Kidney capillary endothelial cell (primary cell): ENCODE measurements at regions not wholly inside any gene's neighbourhood (a gene's known extent, or its start where the extent isn't known, plus 50 kb on each side); places are given as distances from the start of the nearest gene placed in this dataset.
"Not testable (repeated sequence)": the region's sequence is repeated elsewhere in the genome, so short reads cannot be mapped to it uniquely, and the experiment has no call there.

Source experiments
- DNase-seq: peaks from one replicate; pipeline ENCODE4 v3.0.0-alpha.2; 2018; ENCODE audit warnings: low spot score

DNA sequence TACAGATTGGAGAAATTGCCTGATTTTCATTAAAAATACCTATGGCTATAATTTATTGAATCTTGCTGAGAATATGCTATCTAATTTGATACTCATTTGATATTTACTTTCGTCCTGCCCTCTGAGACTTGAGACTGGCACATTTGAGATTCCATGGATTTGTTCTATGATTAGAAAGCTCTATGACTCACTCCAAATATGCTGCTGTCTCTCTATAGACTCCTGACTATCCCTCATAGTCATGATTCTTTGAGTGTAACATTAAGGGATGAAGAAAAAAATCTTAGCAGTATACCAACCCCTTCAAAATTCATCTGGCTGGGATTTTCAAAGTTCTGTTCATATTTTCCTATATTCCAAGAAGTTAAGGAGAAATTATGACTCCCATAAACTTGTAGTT is 191.9 kb downstream of the LRIG3 start:
- DNase-seq: no peak

DNA sequence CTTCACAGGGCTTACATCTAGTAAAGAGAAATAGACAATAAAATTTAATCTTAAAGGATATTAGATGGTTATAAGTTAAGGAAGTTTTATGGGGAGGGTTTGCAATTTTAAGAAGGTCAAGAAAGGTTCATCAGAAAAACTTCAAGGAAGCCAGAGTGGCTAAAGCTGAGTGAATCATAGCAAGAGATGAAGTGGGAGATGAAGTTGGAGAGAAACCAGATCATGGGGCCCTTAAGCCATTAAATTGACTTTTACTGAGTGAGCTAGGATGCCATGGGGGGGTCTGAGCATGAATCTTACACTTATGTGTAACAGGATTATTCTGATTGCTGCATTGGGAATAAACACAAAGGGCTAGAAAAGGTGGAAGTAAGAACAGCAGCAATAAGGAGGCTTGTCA is 189.2 kb downstream of the LRIG3 start:
- DNase-seq: no peak

DNA sequence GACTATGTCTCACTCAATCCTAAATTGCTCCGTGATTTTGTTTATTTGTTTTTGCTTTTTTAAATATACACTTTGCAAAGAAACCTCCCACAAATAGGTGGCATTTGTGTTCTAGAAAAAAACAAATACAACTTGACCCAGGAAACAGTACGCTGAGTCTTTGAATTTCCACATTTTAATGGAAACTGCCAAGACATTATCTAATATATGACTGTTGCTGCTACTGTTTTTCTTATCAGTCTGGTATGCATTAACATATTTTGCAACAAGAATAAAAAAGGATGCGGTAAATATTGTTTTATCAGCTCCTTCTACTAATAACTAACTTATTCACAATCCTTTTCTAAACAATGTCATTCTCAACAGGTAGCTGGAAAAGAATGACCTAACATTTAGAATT is 187.4 kb downstream of the LRIG3 start:
- no peak for DNase-seq

DNA sequence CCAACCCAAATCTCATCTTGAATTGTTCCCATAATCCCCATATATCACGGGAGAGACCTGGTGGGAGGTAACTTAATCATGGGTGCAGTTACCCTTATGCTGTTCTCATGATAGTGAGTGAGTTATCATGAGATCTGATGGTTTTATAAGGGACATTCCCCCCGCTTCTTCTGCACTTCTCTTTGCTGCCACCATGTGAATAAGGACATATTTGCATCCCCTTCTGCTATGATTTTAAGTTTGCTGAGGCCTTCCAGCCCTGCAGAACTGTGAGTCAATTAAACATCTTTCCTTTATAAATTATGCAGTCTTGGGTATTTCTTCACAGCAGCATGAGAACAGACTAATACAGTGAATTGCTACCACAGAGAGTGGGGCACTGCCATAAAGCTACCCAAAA is 179.1 kb downstream of the LRIG3 start:
- no peak for DNase-seq

DNA sequence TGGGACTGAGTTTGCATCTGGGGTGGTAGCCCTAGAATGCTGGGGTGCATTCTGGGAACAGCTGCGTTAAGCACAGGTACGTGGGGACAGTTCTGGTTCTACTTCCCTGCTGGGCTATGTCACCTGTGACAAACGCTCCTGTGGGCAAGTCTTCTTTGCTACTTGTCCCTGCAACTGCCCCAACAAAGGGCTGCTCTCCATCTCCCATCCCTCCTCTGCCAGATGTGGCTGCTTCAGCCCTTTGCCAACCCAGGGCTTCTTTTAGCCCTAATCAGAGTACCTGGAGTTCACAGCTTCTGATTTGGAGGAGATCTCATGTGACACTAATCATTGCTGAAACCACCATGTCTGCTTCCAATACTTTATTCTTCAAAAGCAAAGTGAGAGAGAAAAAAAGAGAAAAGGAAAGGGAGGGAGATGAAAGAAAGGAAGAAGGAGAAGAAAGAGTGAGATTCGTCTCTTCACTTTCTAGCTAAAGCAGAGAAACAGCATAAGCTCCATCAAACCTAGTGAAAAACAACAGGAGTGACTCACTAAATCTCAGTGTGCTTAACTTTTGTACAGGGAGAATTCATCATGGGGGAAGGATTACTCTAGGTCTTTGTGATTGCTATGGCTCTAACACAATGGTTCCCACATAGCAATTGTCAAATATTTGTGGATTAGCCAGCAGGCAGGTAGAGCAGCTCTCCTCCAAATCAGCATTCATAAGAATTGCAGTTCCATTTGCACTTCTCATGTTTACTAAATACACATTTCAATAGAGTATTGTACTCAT is 174.8 kb downstream of the LRIG3 start:
- no peak for DNase-seq

DNA sequence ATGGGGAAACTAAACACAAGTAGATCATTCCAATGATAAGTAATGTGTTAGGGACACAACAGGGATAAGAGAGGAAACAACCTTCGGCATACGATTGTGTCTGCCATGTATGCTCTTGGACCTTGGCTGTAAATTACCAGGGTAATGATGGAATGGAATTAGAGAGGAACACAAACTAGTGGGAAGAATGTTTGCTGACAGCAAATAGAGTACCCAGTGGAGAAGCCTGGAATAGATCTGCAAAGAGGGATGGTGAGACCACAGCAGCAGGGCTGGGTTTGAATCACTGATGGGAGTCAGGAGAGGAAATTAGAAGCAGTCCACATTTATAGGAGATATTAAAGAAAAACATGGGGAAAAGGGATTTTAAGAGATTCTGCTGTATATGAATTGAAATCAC is 172.8 kb downstream of the LRIG3 start:
- DNase-seq: no peak

DNA sequence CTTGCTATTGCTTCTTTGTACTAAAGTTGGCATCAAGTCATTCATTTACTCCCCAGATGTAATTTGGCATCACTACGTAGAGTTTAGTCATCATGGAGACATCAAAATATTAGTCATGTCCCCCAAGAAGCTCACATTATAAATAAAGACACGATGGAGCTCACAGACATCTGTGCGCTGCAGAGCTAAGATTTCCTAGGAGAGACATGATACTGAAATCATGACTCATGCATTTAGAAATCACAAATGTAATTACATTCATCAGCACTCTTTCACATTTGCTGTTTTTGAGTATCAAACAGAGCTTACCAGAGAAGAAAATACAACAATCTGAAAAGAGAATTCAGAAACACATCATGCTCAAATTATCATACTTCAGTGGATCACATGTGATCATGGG is 169.8 kb downstream of the LRIG3 start:
- DNase-seq: peak; percentile 24

DNA sequence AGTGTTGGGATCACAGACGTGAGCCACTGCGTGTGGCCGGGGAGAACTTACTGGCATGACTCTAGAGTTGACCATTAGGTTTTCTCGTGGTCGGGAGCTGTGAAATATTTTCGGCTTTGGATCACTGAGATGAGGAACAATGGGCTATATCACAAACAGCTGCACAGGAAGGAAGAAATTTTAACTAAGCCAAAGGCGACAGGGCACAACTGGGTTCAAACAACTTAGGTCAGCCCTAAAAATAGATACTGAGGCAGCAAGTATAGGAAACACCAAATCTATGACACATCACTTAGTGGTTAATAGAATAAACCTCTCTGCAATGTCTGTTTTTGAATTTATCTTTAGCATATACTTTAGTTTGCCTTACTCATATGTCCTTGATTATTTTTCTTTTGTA is 162.9 kb downstream of the LRIG3 start:
- DNase-seq: peak; percentile 87

DNA sequence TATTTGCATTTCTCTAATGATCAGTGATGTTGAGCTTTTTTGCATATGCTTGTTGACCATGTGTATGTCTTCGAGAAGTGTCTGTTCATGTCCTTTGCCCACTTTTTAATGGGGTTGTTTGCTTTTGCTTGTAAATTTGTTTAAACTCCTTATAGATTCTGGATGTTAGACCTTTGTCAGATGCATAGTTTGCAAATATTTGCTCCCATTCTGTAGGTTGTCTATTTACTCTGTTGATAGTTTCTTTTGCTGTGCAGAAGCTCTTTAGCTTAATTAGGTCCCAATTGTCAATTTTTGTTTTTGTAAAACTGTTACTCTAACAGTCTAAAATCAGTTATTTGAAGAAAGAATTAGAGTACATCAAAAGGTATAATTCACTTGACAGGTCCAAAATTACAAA is 160.6 kb downstream of the LRIG3 start:
- not testable (repeated sequence) for DNase-seq

DNA sequence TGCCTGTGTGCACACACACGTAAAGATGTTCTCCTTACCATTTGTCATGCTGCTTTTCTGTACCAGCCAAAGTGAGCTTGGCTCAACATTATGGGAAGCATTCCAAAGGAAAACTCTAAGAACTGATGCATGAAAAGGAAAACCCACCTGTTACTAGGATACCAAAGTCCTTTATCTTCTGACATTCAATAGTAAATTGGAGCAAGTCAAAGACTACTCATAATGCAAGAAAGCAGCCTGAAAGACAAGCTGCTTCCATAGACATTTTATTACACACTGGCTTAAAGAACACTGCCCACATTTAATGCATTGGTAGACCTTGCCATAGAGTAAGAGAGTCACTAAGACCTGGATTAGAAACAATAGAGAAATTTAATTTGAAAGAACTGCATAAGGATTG is 159.0 kb downstream of the LRIG3 start:
- DNase-seq: no peak

DNA sequence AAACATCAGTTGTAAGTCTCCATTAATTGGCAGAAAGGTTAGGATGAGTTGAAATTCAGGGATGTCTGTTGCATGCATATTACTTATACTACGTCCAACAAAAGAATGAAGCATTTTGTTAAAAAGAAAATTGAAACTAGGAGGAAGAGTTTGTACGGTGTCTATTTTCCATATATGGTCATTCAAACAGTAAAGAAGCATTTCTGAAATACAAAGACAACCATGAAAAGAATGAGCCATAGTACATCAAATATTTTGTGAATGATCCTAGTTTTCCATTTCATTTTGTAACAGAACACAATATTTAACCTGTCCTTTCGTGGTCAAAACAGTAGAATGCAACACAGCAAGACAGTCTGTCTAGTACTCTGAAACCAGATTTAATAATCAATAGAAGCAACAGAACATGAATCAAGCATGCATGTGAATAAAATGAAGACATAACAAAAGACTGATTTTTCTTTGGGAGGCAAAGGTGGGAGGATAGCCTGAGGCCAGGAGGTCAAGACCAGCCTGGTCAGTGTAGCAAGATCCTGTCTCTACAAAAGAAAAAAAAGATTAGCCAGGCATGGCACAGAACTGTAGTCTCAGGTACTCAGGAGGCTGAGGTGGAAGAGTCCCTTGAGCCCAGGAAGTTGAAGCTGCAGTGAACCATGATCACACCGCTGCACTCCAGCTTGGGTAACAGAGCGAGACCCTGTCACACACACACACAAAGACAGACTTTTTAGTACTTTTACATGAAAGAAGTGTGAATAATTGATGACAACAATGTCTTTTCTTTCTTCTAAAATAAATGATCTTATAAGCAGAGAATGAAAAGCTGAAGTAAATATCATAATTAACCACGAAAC is 156.0 kb downstream of the LRIG3 start:
- no peak for DNase-seq

DNA sequence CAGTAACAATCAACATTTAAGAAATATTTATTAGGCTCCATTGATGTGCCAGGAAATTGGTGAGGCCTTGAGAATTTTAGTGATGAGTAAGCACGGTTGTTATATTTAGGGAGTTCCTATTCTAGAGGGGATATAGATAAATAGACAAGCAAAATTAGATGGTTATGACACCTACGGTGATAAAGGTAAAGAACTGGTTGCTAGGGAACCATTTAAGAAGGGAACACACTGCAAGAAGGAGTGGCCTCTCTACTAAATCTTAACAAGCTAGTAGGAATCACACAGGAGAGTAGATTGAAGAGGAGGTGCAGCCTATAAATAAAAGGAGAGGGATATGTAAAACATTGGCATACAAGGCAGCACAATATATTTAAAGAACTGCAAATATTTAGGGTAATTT is 155.2 kb downstream of the LRIG3 start:
- DNase-seq: no peak

DNA sequence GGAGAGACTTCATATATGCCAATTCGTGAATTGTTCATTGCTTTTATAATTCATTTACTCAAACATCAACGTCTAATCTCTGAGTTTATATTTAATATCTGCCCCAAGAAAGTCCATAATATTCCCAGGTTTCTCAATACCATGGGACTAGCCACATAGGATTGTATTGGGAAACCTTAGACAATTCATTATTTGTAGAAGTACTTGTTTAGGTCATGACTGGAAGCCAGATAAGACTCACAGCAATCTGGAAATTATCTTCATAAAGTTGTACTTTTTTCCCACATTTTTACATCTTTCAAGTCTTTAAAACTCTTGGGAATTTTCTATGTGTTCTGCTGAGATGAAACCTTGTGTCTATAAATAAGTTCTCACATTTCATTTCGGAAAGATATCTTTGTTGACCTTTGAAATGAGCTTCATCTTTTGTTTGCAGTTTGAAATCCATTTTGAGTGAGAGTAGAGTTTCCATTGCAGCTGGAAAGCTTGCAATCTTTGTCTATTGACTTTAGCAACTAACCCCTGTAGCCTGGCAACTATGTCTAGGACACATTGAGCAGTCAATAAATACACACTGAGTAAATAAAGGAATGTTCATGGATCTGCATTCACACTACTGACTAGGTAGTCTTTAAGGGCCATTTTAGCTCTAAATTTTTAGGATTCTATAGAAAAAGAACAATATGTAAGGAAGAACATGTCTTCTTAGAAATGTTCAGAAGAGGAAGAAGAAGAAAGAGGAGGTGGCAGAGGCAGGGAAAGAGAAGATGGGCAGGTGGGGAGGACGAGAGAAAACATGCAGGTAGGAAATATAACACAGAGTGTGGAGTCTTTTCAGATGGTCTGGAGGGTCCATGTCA is 154.4 kb downstream of the LRIG3 start:
- DNase-seq: no peak

DNA sequence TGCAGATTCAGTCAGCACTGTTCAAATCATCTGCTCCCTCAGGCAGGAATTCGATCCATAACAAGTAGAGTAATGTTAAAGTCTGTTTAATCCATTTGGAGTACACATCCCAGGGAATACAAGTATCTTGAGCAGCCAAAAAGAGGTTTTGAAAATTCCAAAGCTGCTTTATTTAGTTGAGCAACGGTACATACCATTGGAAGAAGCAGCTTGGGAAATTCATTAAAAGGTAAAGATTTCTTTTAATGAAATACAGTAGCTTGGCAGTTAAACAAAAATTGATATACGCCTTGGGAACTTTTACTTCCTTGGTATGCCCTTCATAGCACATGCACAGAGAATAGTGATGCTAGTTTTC is 153.8 kb downstream of the LRIG3 start:
- DNase-seq: no peak

DNA sequence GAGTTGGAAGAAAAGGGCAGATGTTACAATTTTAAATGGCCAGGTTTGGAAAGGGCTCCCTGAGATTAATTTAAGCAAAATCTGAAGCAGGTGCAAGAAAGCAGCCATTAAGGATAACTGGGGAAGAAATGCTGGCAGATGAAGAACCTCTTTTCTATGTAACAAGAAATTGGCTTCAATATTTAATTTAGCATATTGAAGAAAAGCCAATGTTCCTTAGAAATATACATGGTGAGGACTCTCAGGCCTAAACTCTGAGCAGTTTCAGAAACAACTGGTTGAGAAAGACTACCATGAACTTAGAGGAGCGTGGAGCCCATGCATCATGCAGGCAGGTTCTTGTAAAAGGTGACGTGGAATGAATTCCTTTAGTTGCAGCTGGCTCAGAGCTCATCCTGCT is 152.8 kb downstream of the LRIG3 start:
- no peak for DNase-seq

DNA sequence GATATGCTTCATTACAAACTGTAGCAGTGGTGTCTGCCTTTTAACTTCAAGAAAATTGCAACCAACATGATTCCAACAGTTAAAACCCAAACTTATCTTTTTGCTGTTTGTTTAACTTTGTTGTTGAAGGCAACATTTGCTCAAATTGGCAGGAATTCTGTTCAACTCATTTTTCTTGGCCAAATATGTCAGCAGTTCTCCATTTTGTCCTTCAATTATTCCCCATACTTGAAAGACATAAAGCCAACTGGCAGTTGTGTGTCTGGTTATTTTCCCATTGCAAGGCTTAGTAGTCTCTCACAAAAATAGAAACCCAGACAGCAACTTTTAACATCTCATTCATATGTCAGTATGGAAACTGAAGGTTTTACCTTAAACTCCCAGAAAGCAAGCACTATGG is 146.3 kb downstream of the LRIG3 start:
- DNase-seq: no peak

DNA sequence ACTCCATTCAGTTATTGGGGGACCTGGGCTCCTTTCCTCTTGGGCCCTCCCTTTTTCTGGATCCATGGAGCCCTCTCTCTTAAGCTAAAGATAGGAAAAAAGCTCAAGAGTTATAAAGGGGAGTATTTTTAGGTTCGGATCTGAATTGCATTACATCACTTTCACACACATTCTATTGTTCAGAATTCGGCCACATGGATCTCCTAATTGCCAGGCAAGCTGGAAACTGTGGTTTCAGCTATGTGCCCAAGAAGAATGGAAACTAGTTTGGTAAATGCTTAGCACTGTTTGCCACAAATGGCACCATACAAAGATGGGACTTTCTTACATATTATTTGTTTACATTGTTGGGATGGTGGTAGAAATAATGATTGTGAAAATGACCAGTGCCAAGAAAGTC is 145.6 kb downstream of the LRIG3 start:
- DNase-seq: no peak

DNA sequence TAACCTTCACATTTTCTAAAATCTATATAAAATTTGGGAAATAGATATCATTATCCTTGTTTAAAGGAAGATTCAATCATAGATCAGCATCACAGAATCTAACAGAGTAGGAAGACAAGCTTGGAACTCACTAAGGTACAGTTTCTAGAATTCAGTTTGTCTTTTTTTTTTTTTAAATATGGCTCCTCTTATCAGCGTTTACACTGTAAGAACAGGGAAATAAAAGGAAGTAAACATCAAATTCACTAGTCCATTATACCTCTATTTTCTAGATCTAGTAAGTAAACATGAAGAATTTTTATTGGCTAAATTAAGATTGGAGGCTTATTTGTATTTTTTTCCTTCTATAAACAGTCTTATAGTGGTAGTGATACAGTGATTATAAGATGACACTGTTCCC is 144.9 kb downstream of the LRIG3 start:
- no peak for DNase-seq

DNA sequence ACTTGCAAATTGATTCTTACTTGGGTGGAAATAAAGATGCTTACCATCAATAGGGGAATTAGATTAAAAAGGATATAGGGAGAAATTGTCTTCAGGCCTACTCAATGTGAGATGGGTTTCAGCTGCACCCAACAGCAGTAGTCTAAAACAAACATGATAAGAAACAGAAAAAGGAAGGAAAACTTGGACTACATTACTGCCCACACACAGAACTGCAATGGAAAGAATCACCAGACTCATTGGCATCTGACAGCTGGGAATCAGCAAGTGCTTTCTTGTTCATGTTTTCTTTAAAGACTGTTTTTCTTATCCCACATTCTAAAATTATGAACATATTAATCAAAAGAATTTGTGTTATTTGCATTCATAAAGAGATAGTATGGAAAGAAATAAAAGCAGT is 144.2 kb downstream of the LRIG3 start:
- DNase-seq: no peak

DNA sequence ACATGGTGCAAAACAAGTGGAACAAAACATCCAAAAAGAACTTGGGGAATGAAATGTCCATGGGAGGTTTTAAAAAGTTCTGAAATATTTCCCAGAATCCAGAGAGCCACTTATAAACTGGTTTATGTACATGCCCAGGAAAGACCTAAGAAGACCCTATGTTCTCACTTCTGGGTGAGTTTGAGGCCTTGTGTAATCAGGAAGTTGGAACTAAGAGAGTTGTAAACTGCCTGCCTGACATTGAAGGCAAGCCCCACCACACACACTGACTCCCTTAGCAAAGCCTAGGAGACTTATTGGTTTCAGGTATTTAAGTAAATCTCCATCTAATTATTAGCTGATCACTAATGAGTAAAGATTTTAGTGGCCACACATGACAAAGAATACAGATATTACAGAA is 142.5 kb downstream of the LRIG3 start:
- DNase-seq: no peak

DNA sequence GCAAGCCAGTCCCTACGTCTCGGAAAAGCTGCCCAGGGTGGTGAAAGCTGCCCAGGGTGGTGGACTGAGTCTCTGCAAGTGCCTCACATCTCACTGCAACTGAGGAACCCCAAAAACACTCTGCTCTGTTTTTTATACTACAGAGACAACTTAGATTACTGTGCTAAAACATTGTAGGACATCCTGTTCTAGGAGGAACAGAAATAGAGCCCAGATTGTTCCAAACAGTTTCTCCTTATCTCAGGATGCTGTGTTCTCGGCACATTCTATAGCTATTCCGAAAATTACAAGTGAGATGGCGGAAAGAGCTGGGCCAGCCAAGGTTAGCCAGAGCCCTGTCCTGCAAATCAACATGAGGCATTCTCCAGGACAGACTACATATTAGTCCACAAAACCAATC is 138.7 kb downstream of the LRIG3 start:
- DNase-seq: no peak

DNA sequence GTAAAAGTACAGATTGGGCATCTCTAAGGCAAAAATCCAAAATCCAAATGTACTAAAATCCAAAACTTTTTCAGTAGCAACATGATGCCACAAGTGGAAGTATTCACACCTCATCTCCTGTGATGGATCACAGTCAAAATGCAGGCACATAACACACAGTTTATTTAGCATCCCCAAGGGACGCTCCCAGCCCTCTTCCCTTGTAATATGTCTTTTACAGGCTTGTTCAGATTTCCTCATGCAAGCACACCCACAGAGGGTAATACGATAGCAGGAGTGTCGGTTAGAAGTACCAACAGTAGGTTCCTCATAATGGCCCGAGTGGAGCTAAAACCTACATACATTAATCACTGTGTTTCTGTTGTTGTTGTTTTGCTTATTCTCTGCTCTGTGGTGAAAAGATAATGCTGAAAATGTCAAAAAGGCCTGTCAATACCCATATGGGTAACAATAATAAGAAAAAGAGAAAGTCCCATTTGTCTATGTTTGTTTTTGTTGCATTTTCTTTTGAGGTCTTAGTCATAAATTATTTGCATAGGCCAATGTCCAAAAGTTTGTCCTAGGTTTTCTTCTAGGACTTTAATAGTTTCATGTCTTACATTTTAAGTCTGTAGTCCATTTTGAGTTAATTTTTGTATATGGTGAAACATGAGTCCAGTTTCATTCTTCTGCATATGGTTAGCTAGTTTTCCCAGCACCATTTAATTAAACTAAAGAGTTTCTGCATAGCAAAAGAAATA is 133.1 kb downstream of the LRIG3 start:
- no peak for DNase-seq
